Smooth muscle cell (in vitro differentiated cells): ENCODE measurements at regions not wholly inside any gene's neighbourhood (a gene's known extent, or its start where the extent isn't known, plus 50 kb on each side); places are given as distances from the start of the nearest gene placed in this dataset.
"Not testable (repeated sequence)": the region's sequence is repeated elsewhere in the genome, so short reads cannot be mapped to it uniquely, and the experiment has no call there.

ENCODE experiments used
- DNase-seq: peaks from one replicate; lab custom pipeline; 2025; ENCODE audit not compliant: unreplicated experiment; lab: John Stamatoyannopoulos, UW
- H2AFZ ChIP-seq: fragments of 200-600 bp; sonication (generic); 2 replicates; pipeline ENCODE4 v1.6.0; 2016; ENCODE audit warnings: antibody characterized with exemption, low read depth, mild to moderate bottlenecking
- H3F3A ChIP-seq: fragments of 200-600 bp; sonication (generic); 2 replicates; pipeline ENCODE4 v1.6.0; 2017; ENCODE audit warnings: antibody characterized with exemption, low read depth
- H3K27ac ChIP-seq: fragments of 200-600 bp; sonication (generic); 2 replicates; pipeline ENCODE4 v1.5.1; 2016; ENCODE audit warnings: low read depth, mild to moderate bottlenecking
- H3K27me3 ChIP-seq: fragments of 200-600 bp; sonication (generic); 2 replicates; pipeline ENCODE4 v1.6.1; 2016; ENCODE audit warnings: low read depth, mild to moderate bottlenecking
- H3K36me3 ChIP-seq: fragments of 200-600 bp; sonication (generic); 2 replicates; pipeline ENCODE4 v1.5.1; 2016; ENCODE audit warnings: low read depth
- H3K4me1 ChIP-seq: fragments of 200-600 bp; sonication (generic); 2 replicates; pipeline ENCODE4 v1.5.1; 2016; ENCODE audit warnings: low read depth
- H3K4me2 ChIP-seq: fragments of 200-600 bp; sonication (generic); 2 replicates; pipeline ENCODE4 v1.6.0; 2016; ENCODE audit warnings: mild to moderate bottlenecking
- H3K4me3 ChIP-seq: fragments of 200-600 bp; sonication (generic); 2 replicates; pipeline ENCODE4 v1.5.1; 2016; ENCODE audit warnings: mild to moderate bottlenecking
- H3K79me2 ChIP-seq: fragments of 200-600 bp; sonication (generic); 2 replicates; pipeline ENCODE4 v1.6.0; 2016; ENCODE audit warnings: low read depth, mild to moderate bottlenecking
- H3K9ac ChIP-seq: fragments of 200-600 bp; sonication (generic); 2 replicates; pipeline ENCODE4 v1.6.0; 2016; ENCODE audit warnings: low read depth
- H3K9me3 ChIP-seq: fragments of 200-600 bp; sonication (generic); replicated peaks from 2 replicates; pipeline ENCODE4 v1.5.1; 2016; ENCODE audit warnings: low read depth
- H4K20me1 ChIP-seq: fragments of 200-600 bp; sonication (generic); 2 replicates; pipeline ENCODE4 v1.6.0; 2016; ENCODE audit warnings: low read depth
- WGBS: methylation state at CpG from one replicate; pipeline ENCODE4 v1.1.7; 2016; ENCODE audit warnings: low lambda C conversion rate; 5-methylcytosine and 5-hydroxymethylcytosine counted together
- TF ChIP-seq, protein P1 (sequence below): fragments of 200-600 bp; sonication (generic); IDR thresholded peaks from 2 replicates; pipeline ENCODE4 v1.5.1; 2017; ENCODE audit warnings: borderline replicate concordance, mild to moderate bottlenecking, antibody characterized with exemption; ENCODE audit not compliant: insufficient read depth, poor library complexity, severe bottlenecking

DNA sequence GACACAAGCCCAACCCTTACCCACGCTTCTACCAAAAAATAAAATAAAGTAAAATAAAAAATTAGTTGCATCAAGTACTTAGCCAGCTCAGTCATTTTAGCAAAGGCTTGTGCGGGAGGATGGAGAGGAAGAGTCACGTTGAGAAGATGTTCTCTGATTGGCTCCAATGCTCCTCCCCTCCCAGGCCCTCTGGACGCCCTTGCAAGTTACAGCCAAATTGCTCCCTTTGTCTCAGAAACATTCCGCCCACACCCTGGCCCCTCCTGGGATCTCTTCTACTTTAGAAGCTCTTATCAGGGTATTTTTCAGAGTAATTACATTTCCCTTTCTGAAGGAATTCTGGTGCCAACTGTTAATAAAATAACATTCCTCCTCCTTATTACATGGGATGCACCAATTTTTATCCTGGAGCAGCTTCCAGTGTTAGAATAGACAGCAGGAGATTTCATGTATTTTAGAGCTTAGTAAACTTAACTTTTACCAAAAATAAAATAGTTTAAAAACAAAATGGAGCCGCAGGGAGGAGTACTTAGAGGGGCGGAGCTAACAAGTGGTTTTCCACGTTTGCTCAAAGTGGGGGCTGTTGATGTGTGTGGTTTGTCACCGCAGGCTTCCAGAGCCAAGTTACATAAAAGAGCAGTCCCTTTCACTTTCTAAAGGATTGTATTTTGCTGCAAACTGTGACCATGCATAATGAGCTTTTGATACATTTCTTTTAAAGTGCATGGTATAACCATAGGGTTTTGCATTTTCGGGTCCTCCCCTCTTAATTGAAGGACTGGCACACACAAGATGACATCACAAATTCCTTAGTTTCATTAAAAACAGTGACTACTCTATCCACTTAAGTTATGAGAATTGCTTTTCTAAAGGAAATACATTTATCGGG lies 71.7 kb upstream of the RAP1B start:
- H3K9ac ChIP-seq, result no peak overlapping the region
- no peak overlapping the region for H3K27ac ChIP-seq
- WGBS, result 55% methylated on average over 11 of the region's 11 CpGs
- peaks cover 10% of the 10 kb centered on the region for H3K4me1 ChIP-seq
- H3K4me3 ChIP-seq, result no peak overlapping the region
- no peaks in the 10 kb centered on the region for H3K9me3 ChIP-seq
- peak overlapping the region; percentile 63 for H3K4me2 ChIP-seq
- peak overlapping the region; percentile 78 for H2AFZ ChIP-seq
- no peaks in the 10 kb centered on the region for H4K20me1 ChIP-seq
- H3K79me2 ChIP-seq, result no peaks in the 10 kb centered on the region
- no peak for DNase-seq
- H3K36me3 ChIP-seq, result no peaks in the 10 kb centered on the region
- no peaks in the 10 kb centered on the region for H3F3A ChIP-seq
- TF ChIP-seq, protein P1, sequence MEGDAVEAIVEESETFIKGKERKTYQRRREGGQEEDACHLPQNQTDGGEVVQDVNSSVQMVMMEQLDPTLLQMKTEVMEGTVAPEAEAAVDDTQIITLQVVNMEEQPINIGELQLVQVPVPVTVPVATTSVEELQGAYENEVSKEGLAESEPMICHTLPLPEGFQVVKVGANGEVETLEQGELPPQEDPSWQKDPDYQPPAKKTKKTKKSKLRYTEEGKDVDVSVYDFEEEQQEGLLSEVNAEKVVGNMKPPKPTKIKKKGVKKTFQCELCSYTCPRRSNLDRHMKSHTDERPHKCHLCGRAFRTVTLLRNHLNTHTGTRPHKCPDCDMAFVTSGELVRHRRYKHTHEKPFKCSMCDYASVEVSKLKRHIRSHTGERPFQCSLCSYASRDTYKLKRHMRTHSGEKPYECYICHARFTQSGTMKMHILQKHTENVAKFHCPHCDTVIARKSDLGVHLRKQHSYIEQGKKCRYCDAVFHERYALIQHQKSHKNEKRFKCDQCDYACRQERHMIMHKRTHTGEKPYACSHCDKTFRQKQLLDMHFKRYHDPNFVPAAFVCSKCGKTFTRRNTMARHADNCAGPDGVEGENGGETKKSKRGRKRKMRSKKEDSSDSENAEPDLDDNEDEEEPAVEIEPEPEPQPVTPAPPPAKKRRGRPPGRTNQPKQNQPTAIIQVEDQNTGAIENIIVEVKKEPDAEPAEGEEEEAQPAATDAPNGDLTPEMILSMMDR, result no peak
- H3K27me3 ChIP-seq, result no peaks in the 10 kb centered on the region

DNA sequence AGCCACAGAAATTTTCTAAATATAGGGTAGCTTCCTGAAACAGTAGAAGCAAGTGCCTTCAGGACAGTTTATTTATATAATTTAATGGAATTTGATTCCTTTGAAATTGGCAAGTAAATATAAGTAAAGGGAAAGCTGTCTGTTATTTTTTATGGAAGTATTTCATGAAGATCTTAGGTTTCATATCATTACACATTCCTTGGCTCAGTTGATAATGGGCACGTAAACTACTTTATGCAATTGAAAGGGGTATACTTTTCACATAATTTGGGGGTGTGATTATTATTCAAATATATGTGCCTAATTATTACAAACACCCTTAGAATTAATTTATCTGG lies 71.1 kb upstream of the RAP1B start:
- Histone ChIP-seq H3K4me2 (peak overlapping the region; percentile 63), H3K4me1 (peaks cover 10% of the 10 kb centered on the region), H3K36me3 (no peaks in the 10 kb centered on the region), H3K27me3 (no peaks in the 10 kb centered on the region), H3K9ac (no peak overlapping the region), H2AFZ (no peak overlapping the region), H3K4me3 (no peak overlapping the region), H3K27ac (no peak overlapping the region), H3F3A (no peaks in the 10 kb centered on the region), H3K9me3 (no peaks in the 10 kb centered on the region), H4K20me1 (no peaks in the 10 kb centered on the region), H3K79me2 (no peaks in the 10 kb centered on the region)
- DNase-seq, result no peak
- WGBS, result 95% methylated on average over 1 of the region's 1 CpG
- TF ChIP-seq, protein P1, result no peak

DNA sequence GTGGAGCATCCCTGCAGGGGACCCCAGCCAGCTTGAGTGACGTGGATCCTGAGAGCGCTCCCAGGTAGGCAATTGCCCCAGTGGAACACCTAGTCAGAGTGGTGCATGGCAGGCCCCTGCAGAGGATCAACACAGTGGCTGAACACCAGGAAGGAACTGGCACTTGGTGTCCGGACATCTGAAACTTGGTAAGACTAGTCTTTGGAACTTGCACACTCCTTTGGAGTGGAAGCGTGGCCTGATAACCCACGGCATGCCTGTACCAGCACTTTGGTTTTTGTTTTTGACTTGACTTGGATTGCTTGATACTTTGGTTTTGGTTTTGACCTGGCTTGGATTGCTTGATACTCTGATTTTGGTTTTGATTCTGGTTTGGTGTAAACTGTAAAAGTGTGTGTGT lies 69.9 kb upstream of the RAP1B start:
- not testable (repeated sequence) for H3K4me2 ChIP-seq, DNase-seq, H2AFZ ChIP-seq, H3K9me3 ChIP-seq, H3K79me2 ChIP-seq, H3K36me3 ChIP-seq, H3F3A ChIP-seq, H3K27me3 ChIP-seq, H3K27ac ChIP-seq, H3K9ac ChIP-seq, H4K20me1 ChIP-seq, H3K4me3 ChIP-seq
- 100% methylated on average over 5 of the region's 5 CpGs for WGBS
- peaks cover 10% of the 10 kb centered on the region for H3K4me1 ChIP-seq

DNA sequence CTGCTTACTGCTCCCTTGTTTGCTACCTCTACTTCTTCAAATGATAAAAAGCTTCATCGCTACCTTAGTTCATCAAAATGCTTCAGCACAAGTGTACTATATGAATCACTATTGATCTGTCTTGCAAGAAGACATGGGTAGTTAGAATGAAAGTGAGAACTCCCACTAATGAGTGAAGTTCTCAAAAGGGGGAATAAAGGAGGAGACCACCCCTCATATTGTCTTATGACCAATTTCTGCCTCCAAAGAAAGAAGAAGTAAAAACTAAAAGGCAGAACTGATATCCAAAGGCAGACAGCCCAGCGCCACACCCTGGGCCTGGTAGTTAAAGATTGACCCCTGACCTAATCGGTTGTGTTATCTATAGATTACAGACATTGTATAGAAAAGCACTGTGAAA lies 63.4 kb upstream of the RAP1B start:
- DNase-seq, H3F3A ChIP-seq, H2AFZ ChIP-seq, H3K9me3 ChIP-seq, H3K27ac ChIP-seq, H3K27me3 ChIP-seq, H3K4me1 ChIP-seq, H3K36me3 ChIP-seq, H3K9ac ChIP-seq, H4K20me1 ChIP-seq, H3K4me2 ChIP-seq, H3K79me2 ChIP-seq, H3K4me3 ChIP-seq: not testable (repeated sequence)
- WGBS, result 93% methylated on average over 3 of the region's 3 CpGs

DNA sequence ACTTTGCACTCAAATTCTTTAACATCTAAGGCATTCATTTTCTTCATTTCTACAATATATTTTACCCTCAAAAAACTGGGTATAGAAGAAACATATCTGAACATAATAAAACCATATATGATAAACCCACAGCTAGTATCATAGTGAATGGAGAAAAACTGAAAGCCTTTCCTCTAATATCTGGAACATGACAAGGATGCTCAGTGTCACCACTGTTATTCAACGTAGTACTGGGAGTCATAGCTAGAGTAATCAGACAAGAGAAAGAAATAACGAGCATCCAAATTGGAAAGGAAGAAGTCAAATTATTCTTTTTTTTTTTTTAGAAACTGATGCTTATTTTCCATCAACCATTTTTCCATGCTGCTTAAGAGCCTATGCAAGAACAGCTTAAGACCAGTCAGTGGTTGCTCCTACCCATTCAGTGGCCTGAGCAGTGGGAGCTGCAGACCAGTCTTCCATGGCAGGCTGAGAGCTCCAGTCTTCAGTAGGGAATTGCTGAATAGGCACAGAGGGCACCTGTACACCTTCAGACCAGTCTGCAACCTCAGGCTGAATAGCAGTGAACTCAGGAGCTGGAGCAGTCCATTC lies 58.0 kb upstream of the RAP1B start:
- H3K27me3 ChIP-seq, H3K27ac ChIP-seq, H4K20me1 ChIP-seq, H2AFZ ChIP-seq, H3K4me3 ChIP-seq, H3K36me3 ChIP-seq, H3K4me2 ChIP-seq, H3K79me2 ChIP-seq, H3F3A ChIP-seq, H3K9me3 ChIP-seq, H3K4me1 ChIP-seq, H3K9ac ChIP-seq, DNase-seq: not testable (repeated sequence)
- 89% methylated on average over 2 of the region's 2 CpGs for WGBS
